SK-N-SH (cell line): ENCODE measurements at regions not wholly inside any gene's neighbourhood (a gene's known extent, or its start where the extent isn't known, plus 50 kb on each side); places are given as distances from the start of the nearest gene placed in this dataset.

Experiments
- CTCF ChIA-PET: fragments of 300-600, 350-600 bp; formaldehyde crosslinking; extraction: SDS; loops from one replicate; lab custom pipeline; 2021; lab: Yijun Ruan, JAX
- POLR2A ChIA-PET: fragments of 350-600 bp; sonication (Branson Sonifier 250); formaldehyde crosslinking; extraction: SDS; loops from one replicate; lab custom pipeline; 2020; ENCODE audit warnings: antibody characterized with exemption, inconsistent platforms; lab: Yijun Ruan, JAX
- DNase-seq: peaks from one replicate; pipeline ENCODE4 v3.0.0; 2012
- H2AFZ ChIP-seq: fragments of 200-600 bp; sonication (generic); 2 replicates; pipeline ENCODE4 v1.8.1; 2016; ENCODE audit warnings: antibody characterized with exemption, mild to moderate bottlenecking, low read depth
- H3F3A ChIP-seq: fragments of 200-600 bp; sonication (generic); replicated peaks from 2 replicates; pipeline ENCODE3; 2016; ENCODE audit warnings: antibody characterized with exemption, mild to moderate bottlenecking; ENCODE audit not compliant: insufficient read depth
- H3K27ac ChIP-seq, 2 experiments: fragments of 200-500 bp in 1 of 2; fragments of 200-600 bp in 1 of 2; sonication (Bioruptor generic) in 1 of 2; sonication (generic), shearing (Covaris generic) in 1 of 2; 2 replicates each; pipeline versions ENCODE4 v1.5.1 to v1.6.1; 2014 to 2016; ENCODE audit warnings: low read depth in 2 of 2, inconsistent platforms in 1 of 2, low read length in 1 of 2, mild to moderate bottlenecking in 1 of 2, mixed read lengths in 1 of 2
- H3K27me3 ChIP-seq: fragments of 200-600 bp; sonication (generic), shearing (Covaris generic); 2 replicates; pipeline ENCODE4 v1.6.1; 2016; ENCODE audit warnings: mixed run types; ENCODE audit not compliant: insufficient read depth
- H3K36me3 ChIP-seq, 2 experiments: fragments of 200-500 bp in 1 of 2; fragments of 200-600 bp in 1 of 2; sonication (Bioruptor generic) in 1 of 2; sonication (generic) in 1 of 2; replicated peaks in 1 of 2; 2 replicates each; pipeline versions ENCODE3 to v1.5.1; 2014 to 2016; ENCODE audit warnings: low read length in 1 of 2, mild to moderate bottlenecking in 1 of 2; ENCODE audit not compliant: insufficient read depth in 2 of 2, control insufficient read depth in 1 of 2
- H3K4me1 ChIP-seq, 2 experiments: fragments of 200-500 bp in 1 of 2; fragments of 200-600 bp in 1 of 2; sonication (Bioruptor generic) in 1 of 2; sonication (generic), shearing (Covaris generic) in 1 of 2; 2 replicates each; pipeline versions ENCODE4 v1.5.1 to v1.6.1; 2014 to 2016; ENCODE audit warnings: low read depth in 1 of 2, low read length in 1 of 2, mixed run types in 1 of 2; ENCODE audit not compliant: insufficient read depth in 2 of 2, control insufficient read depth in 1 of 2
- H3K4me2 ChIP-seq: fragments of 200-600 bp; sonication (generic), shearing (Covaris generic); 2 replicates; pipeline ENCODE4 v1.6.1; 2017; ENCODE audit warnings: mixed run types
- H3K4me3 ChIP-seq, 2 experiments: fragments of 200-500 bp in 1 of 2; fragments of 200-600 bp in 1 of 2; sonication (Bioruptor generic) in 1 of 2; sonication (generic), shearing (Covaris generic) in 1 of 2; 2 replicates each; pipeline versions ENCODE4 v1.5.1 to v1.8.1; 2014 to 2016; ENCODE audit warnings: low read depth in 2 of 2, inconsistent platforms in 1 of 2, low read length in 1 of 2, mild to moderate bottlenecking in 1 of 2, mixed read lengths in 1 of 2, moderate library complexity in 1 of 2
- H3K79me2 ChIP-seq: fragments of 200-600 bp; sonication (generic); 2 replicates; pipeline ENCODE4 v1.8.1; 2017; ENCODE audit warnings: mild to moderate bottlenecking; ENCODE audit not compliant: insufficient read depth
- H3K9ac ChIP-seq: fragments of 200-600 bp; sonication (generic); 2 replicates; pipeline ENCODE4 v1.6.1; 2017; ENCODE audit warnings: mixed run types
- H3K9me2 ChIP-seq: fragments of 200-600 bp; sonication (generic); 2 replicates; pipeline ENCODE4 v1.6.1; 2017; ENCODE audit warnings: mixed run types
- H3K9me3 ChIP-seq: fragments of 200-600 bp; sonication (generic); 2 replicates; pipeline ENCODE4 v1.6.1; 2017; ENCODE audit warnings: mixed run types, mild to moderate bottlenecking, moderate library complexity
- H4K20me1 ChIP-seq: fragments of 200-600 bp; sonication (generic); 2 replicates; pipeline ENCODE4 v1.6.1; 2017; ENCODE audit warnings: mild to moderate bottlenecking, mixed run types; ENCODE audit not compliant: insufficient read depth
- CTCF ChIP-seq: fragments of 200-600 bp; sonication (generic); IDR thresholded peaks from 2 replicates; pipeline ENCODE4 v1.6.1; 2017; ENCODE audit warnings: antibody characterized with exemption, mild to moderate bottlenecking, moderate library complexity
- ELF1 ChIP-seq: IDR thresholded peaks from 2 replicates; pipeline ENCODE4 v1.4.0; 2012
- EP300 ChIP-seq, 2 experiments: IDR thresholded peaks; 2 replicates each; pipeline versions ENCODE4 v1.4.0 to v1.6.1; 2012; ENCODE audit warnings: borderline replicate concordance in 1 of 2, low read depth in 1 of 2, low read length in 1 of 2
- FOSL2 ChIP-seq: IDR thresholded peaks from 2 replicates; pipeline ENCODE4 v1.4.0; 2012; ENCODE audit warnings: low read depth, mild to moderate bottlenecking, moderate library complexity, borderline replicate concordance
- FOXJ3 ChIP-seq: sonication (generic); formaldehyde crosslinking; IDR thresholded peaks from 2 replicates; pipeline ENCODE4 v1.5.1; 2020; ENCODE audit warnings: mild to moderate bottlenecking, missing genetic modification reagents
- JUND ChIP-seq: IDR thresholded peaks from 2 replicates; pipeline ENCODE4 v1.4.0; 2012
- MAX ChIP-seq: IDR thresholded peaks from 2 replicates; pipeline ENCODE4 v1.4.0; 2012; ENCODE audit warnings: low read depth
- NFIC ChIP-seq: IDR thresholded peaks from 2 replicates; pipeline ENCODE4 v1.4.0; 2012; ENCODE audit warnings: borderline replicate concordance
- PBX3 ChIP-seq: IDR thresholded peaks from 2 replicates; pipeline ENCODE4; 2012
- RCOR1 ChIP-seq: fragments of 150-350 bp; IDR thresholded peaks from 2 replicates; pipeline ENCODE4 v1.6.1; 2017; ENCODE audit warnings: antibody characterized with exemption, low read length
- RXRA ChIP-seq: IDR thresholded peaks from 2 replicates; pipeline ENCODE4 v1.4.0; 2012; ENCODE audit warnings: low read depth, mild to moderate bottlenecking, borderline replicate concordance
- TCF12 ChIP-seq: IDR thresholded peaks from 2 replicates; pipeline ENCODE4 v1.4.0; 2012
- TEAD4 ChIP-seq: IDR thresholded peaks from 2 replicates; pipeline ENCODE4 v1.4.0; 2012; ENCODE audit warnings: mild to moderate bottlenecking, borderline replicate concordance; ENCODE audit not compliant: insufficient read depth
- USF2 ChIP-seq: fragments of 150-350 bp; IDR thresholded peaks from 2 replicates; pipeline ENCODE4 v1.6.1; 2017; ENCODE audit warnings: antibody characterized with exemption, low read length, low read depth, borderline replicate concordance
- YY1 ChIP-seq: IDR thresholded peaks from 2 replicates; pipeline ENCODE4 v1.4.0; 2012; ENCODE audit warnings: low read depth, mild to moderate bottlenecking
- WGBS: methylation state at CpG from one replicate; pipeline ENCODE4 v1.1.6; 2017; ENCODE audit warnings: low lambda C conversion rate; 5-methylcytosine and 5-hydroxymethylcytosine counted together

DNA sequence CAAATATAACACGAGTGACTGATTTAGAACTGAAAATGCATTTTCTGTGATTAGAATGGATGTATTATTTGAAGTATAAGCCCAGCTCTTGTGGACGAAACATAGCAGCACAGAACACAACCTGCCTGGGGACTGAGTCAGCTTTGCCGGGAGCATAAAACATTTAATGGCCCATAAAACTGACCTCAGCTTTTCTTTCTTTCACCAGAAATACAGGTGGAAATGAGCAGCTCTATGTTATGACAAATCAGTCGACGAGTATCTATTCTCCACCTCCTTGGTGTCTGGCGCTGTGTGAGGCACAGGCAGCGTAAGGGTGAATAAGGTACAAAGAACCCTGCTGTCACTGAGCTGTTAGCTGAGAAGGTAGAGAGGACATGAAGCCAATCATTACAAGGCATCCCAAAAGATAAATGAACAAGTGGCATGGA, 471.6 kb upstream of the AKR1E2 start (continued):
- TF ChIP-seq RCOR1 (no peak), FOXJ3 (CRISPR knock-in tag) (no peak), ELF1 (no peak)

GRCh38 chr10:4353964-4354363, 472.0 kb upstream of the AKR1E2 start:
- WGBS, result 4% methylated on average over 1 of the region's 1 CpG
- H3K4me1 ChIP-seq, result peaks cover 14 to 17% of the 10 kb centered on the region in 2 experiments; a peak in 3 of 4 replicates
- H3K79me2 ChIP-seq, result no peaks in the 10 kb centered on the region
- no peak overlapping the region for H2AFZ ChIP-seq
- peak overlapping the region; percentile 71 to 82 for H3K27ac ChIP-seq
- no peaks in the 10 kb centered on the region for H3K9me3 ChIP-seq
- H3K9ac ChIP-seq, result peak overlapping the region; percentile 46; the same call in 1 of the 2 replicates
- H3K27me3 ChIP-seq, result no peaks in the 10 kb centered on the region
- POLR2A ChIA-PET, result no interaction called here
- TF ChIP-seq USF2 (no peak), JUND (peak; percentile 78), CTCF (no peak), YY1 (0 out of 2 replicates have a peak, but pooled peaks have one; percentile 21), TEAD4 (peak; percentile 37; the same call in 1 of the 2 replicates), NFIC (peak; percentile 75), PBX3 (0 out of 2 replicates have a peak, but pooled peaks have one; percentile 18), EP300 (IDR thresholded peaks at IDR 0.05; ENCODE audit: borderline replicate concordance in 1 of 2, low read depth in 1 of 2, low read length in 1 of 2) (peak in 1 of 2 experiments; percentile 64; a peak in 1 of 4 replicates), MAX (no peak), RXRA (peak; percentile 22; the same call in 1 of the 2 replicates), FOSL2 (peak; percentile 74; the same call in 1 of the 2 replicates), TCF12 (peak; percentile 85)
- TF ChIP-seq, all 33 proteins: peak for 9
- H3K4me2 ChIP-seq, result peak overlapping the region; percentile 9; the same call in 1 of the 2 replicates
- H4K20me1 ChIP-seq, result no peaks in the 10 kb centered on the region
- DNase-seq, result no peak
- no peaks in the 10 kb centered on the region for H3K9me2 ChIP-seq
- CTCF ChIA-PET, result interaction anchor here (1.2 to 1.3 kb wide), 2 partner anchors 11 to 12 kb away, joined by 3 read pairs; no protein-coding TSS in a partner anchor
- H3K4me3 ChIP-seq, result no peak overlapping the region
- H3F3A ChIP-seq, result peaks cover 17% of the 10 kb centered on the region
- H3K36me3 ChIP-seq, result no peaks in the 10 kb centered on the region
